ENCODE measurements at regions not wholly inside any gene's neighbourhood (a gene's known extent, or its start where the extent isn't known, plus 50 kb on each side); places are given as distances from the start of the nearest gene placed in this dataset.
"Not testable (repeated sequence)": the region's sequence is repeated elsewhere in the genome, so short reads cannot be mapped to it uniquely, and the experiment has no call there.

DNA sequence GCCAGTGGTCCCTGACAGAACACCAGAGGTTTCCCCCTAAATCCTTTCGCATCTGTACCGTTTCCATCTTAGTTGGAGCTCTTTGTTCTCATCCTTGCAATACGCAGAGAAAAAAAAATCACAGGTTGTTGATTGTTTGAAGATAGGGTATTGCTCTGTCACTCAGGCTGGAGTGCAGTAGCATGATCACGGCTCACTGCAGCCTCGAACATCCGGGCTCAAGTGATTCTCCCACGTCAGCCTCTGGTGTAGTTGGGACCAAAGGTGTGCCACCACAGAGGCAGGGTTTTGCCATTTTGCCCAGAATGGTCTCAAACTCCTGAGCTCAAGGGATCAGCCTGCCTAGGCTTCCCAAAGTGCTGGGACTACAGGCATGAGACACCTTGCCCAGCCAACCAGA lies 185.9 kb downstream of the FAM72C start:
- not testable (repeated sequence) for H3K4me2 ChIP-seq; H3K36me3 ChIP-seq; H3K4me3 ChIP-seq; H3K9me3 ChIP-seq (replicated peaks in 1 of 11); H3K4me1 ChIP-seq; H3K27ac ChIP-seq; H3K27me3 ChIP-seq; H4K20me1 ChIP-seq; H3K9ac ChIP-seq

DNA sequence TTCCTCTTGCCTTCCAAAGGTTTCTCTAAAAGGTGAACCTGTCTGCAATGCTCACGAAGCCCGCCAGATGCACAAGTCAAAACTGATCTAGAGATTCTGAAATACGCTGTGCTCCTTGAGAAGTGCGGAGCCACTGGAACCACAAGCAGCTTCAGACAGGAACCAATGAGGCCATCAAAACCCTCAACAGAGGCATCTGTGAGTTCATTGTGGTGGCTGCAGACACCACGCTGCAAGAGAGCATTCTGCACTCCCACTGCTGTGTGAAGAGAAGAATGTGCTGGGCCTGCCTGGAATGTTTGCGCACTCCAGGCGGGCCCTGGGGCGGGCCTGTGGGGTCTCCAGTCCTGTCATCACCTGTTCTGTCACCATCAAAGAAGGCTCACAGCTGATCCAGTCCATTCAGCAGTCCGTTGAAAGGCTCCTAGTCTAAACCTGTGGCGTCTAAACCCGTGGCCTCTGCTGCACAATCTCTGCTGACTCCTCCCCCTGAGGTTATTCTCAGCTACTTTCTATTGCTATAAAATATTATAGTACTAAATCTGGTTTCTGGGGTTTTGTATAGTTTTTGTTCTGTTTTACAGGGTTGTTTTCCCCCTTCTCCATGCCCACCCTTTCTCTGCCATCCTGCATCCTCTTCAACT lies 187.4 kb downstream of the FAM72C start:
- not testable (repeated sequence) for H3K4me2 ChIP-seq; H3K4me1 ChIP-seq; H4K20me1 ChIP-seq; H3K9ac ChIP-seq; H3K27ac ChIP-seq; H3K27me3 ChIP-seq; H3K4me3 ChIP-seq; H3K36me3 ChIP-seq; H3K9me3 ChIP-seq (replicated peaks in 1 of 11)

DNA sequence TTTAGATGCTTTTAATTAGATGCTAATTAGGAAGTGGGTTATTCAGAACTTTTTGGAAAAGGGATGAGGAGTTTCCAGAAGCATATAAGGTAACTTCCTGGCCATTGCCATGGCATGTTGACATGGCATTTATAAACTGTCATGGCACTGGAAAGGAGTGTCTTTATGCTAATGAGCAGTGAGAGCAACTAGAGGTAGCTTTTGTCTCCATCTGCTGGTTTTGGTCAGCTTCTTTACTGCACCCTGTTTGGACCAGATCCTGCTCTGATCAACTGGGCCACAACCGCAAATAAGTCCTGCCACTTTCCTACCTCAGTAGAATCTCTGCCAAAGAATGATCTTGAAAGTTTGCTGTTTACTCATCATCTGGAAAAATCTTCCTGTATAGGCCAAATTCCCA lies 193.6 kb downstream of the FAM72C start:
- H3K4me3 ChIP-seq; H3K9me3 ChIP-seq (replicated peaks in 1 of 11); H3K9ac ChIP-seq; H3K27ac ChIP-seq; H3K4me1 ChIP-seq; H4K20me1 ChIP-seq; H3K36me3 ChIP-seq; H3K4me2 ChIP-seq; H3K27me3 ChIP-seq: not testable (repeated sequence)

DNA sequence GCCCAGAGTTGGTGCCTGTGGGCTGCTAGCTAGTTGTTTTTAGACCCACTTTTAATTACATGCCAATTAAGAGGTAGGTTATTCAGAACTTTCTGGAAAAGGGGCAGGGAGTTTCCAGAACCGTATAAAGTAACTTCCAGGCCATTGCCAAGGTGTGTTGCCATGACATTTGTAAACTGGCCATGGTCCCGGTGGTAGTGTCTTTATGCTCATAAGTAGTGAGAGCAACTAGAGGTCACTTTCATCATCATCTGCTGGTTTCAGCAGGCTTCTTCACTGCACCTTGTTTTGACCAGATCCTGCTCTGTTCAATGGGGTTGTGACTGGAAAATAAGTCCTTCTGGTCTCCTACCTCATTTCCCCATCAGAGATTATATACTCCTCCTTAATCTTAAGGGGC lies 207.0 kb downstream of the FAM72C start:
- H3K27ac ChIP-seq; H3K9me3 ChIP-seq (replicated peaks in 1 of 11); H3K27me3 ChIP-seq; H4K20me1 ChIP-seq; H3K4me2 ChIP-seq; H3K9ac ChIP-seq; H3K4me3 ChIP-seq; H3K36me3 ChIP-seq; H3K4me1 ChIP-seq: not testable (repeated sequence)

DNA sequence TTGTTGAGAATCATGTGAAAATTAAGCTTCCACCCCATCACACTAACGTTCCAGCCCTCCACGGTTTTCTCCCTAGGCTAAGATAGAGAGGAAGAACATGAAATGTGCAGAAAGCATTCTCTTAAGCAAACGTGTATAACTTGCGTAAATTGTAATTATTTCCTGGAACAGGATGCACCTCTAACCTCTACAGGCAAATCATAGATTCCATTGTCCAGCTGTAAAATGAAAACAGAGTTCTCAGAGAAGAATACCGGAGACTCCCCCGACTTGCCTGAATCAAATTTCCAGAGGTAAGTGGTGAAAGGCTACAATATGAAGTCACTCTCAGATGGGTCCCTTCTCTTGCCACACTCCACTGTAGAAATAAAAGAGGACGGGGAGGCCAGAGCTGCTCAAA lies 211.4 kb downstream of the FAM72C start:
- not testable (repeated sequence) for H4K20me1 ChIP-seq; H3K9me3 ChIP-seq (replicated peaks in 1 of 11)

DNA sequence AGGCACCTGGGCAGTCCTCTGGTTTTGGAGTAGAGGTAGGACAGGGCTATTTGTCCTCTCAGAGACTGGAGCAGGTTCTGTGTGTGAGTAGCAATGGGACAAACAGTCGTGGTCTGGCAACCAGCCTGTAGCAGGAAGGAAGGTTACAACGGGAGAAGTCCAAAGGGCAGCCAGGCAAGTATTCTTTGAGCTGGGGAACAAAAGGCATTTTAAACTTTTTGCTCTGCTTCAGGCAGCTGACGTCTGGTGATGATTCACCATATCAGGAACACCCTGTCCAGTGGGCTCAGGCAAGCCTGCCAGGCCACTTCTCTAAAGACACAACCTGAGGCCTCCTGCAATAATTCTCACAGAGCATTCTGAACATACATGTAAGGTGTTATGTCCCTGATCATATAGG lies 215.8 kb downstream of the FAM72C start:
- H3K9ac ChIP-seq; H3K36me3 ChIP-seq; H3K4me3 ChIP-seq; H3K27me3 ChIP-seq; H3K9me3 ChIP-seq (replicated peaks in 1 of 11); H4K20me1 ChIP-seq; H3K27ac ChIP-seq: not testable (repeated sequence)
- Histone ChIP-seq H3K4me2 (peak overlapping the region in 2 of 11 experiments; percentile 31 to 49; a peak in 2 of 22 replicates), H3K4me1 (peaks cover 0 to 13% (median 0%) of the 10 kb centered on the region in 10 experiments; a peak in 2 of 20 replicates)

More for the DNA sequence above, 211.4 kb downstream of the FAM72C start:
- H3K4me3 ChIP-seq, H3K27ac ChIP-seq, H3K9ac ChIP-seq, H3K27me3 ChIP-seq, H3K36me3 ChIP-seq, H3K4me2 ChIP-seq, H3K4me1 ChIP-seq: not testable (repeated sequence)

DNA sequence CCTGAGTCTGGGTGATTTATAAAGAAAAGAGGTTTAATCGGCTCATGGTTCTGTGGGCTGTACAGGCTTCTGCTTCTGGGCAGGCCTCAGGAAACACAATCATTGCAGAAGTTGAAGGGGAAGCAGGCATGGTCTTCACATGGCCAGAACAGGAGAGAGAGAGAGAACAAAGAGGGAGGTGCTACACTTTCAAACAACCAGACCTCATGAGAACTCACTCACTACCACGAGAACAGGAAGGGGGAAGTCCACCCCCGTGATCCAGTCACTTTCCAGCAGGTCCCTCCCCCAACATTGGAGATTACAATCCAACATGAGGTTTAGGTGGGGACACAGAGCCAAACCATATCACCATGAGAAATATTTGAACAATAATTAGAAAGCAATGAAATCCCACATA lies 222.9 kb downstream of the FAM72C start:
- Histone ChIP-seq H4K20me1 (no peaks in the 10 kb centered on the region), H3K27me3 (no peaks in the 10 kb centered on the region), H3K4me3 (no peak overlapping the region), H3K4me2 (peak overlapping the region in 3 of 11 experiments; percentile 26 to 49 (median 44); a peak in 5 of 22 replicates), H3K36me3 (no peaks in the 10 kb centered on the region), H3K4me1 (peaks cover 0 to 13% (median 0%) of the 10 kb centered on the region in 10 experiments; a peak in 6 of 20 replicates), H3K9me3 (replicated peaks in 1 of 11) (peaks cover 0 to 7% (median 0%) of the 10 kb centered on the region in 11 experiments; a peak in 3 of 22 replicates), H3K9ac (no peak overlapping the region), H3K27ac (peak overlapping the region in 1 of 11 experiments; percentile 1; a peak in 1 of 22 replicates)
- no peak for TF ChIP-seq Cebpa-rat (IDR thresholded peaks at IDR 0.05)

DNA sequence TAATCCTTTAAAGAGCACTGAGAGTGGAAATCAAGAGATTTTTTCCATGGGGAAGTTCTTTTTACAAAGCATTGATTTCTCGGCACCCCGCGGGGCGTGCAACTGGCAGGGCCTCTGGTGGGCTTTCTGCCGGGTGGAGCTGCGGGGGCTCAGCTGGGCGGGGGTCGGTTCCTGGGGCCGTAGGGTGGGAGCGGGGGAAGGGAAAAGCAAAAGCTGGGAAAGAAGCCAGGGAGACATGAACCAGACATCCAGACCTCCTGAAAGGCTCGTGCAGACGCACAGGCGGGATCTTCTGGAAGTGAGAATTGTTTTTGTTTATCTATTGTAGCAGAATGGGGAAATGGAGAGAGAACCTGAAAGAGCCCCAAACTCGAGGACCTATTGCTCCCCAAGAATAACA lies 235.2 kb downstream of the FAM72C start:
- no peaks in the 10 kb centered on the region for H3K4me1 ChIP-seq
- TF ChIP-seq Cebpa-rat (IDR thresholded peaks at IDR 0.05): no peak
- no peaks in the 10 kb centered on the region for H3K36me3 ChIP-seq
- H3K27ac ChIP-seq: no peak overlapping the region
- no peak overlapping the region for H3K9ac ChIP-seq
- no peak overlapping the region for H3K4me2 ChIP-seq
- H4K20me1 ChIP-seq: no peaks in the 10 kb centered on the region
- H3K9me3 ChIP-seq (replicated peaks in 1 of 11): peaks cover 0 to 9% (median 0%) of the 10 kb centered on the region in 11 experiments; a peak in 5 of 22 replicates
- no peak overlapping the region for H3K4me3 ChIP-seq
- H3K27me3 ChIP-seq: no peaks in the 10 kb centered on the region

DNA sequence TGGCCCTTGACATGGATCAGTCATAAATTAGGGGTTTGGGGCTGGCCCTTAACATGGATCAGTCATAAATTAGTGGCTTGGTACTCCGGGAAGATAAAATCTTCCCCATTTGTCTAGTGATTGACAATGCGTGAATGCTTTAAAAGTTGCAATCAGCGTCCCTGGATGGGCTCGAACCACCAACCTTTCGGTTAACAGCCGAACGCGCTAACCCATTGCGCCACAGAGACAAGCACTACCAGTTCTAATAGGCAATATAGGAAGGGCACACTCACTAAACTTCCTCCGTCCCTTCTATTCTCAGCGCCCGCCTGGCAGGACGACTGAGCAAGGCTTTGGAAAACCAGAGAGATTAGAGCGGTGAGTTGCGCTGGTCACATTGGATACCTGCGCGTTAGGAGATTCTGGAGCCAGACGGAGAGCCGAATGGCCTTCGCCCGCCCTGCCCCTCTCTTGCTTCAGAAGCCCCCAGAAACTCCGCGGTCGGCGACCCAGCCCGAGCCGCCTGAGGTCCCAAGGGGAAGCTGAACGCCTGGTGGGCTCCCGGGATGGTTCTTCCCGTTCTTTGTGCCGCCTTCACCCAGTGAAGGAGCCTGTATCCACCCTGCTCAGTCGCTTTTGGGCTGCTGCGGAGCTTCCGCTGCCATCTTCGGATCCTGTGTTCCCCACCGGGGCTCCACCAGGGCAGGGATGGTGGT lies 235.9 kb downstream of the FAM72C start:
- no peaks in the 10 kb centered on the region for H3K4me1 ChIP-seq
- H3K9ac ChIP-seq: no peak overlapping the region
- no peak for TF ChIP-seq Cebpa-rat (IDR thresholded peaks at IDR 0.05)
- H3K27me3 ChIP-seq: no peaks in the 10 kb centered on the region
- H4K20me1 ChIP-seq: no peaks in the 10 kb centered on the region
- no peaks in the 10 kb centered on the region for H3K36me3 ChIP-seq
- H3K4me3 ChIP-seq: no peak overlapping the region
- H3K4me2 ChIP-seq: no peak overlapping the region
- H3K9me3 ChIP-seq (replicated peaks in 1 of 11): peaks cover 0 to 9% (median 0%) of the 10 kb centered on the region in 11 experiments; a peak in 5 of 22 replicates
- no peak overlapping the region for H3K27ac ChIP-seq

DNA sequence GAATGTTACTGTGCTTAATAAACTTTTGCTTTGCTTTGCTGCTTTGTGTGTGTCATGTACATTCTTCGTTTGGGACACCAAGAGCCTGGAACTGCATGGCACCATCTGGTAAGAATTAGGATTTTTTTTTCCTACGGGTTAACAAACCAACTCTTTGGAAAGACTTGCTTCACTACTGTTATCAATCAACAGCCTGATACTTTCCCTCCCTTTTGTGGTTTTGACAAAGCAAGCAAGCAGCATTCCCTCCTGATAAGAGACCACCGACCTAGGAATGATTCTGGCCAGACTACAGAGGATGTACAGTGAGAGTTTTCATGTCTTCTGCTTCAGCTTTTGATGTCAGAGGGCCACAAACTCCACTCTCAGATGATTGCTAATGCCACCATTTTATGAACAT lies 237.5 kb downstream of the FAM72C start:
- not testable (repeated sequence) for H3K27ac ChIP-seq; H3K36me3 ChIP-seq; H3K9me3 ChIP-seq (replicated peaks in 1 of 11); H3K9ac ChIP-seq; H3K4me1 ChIP-seq; H3K4me2 ChIP-seq; H3K27me3 ChIP-seq; H3K4me3 ChIP-seq; H4K20me1 ChIP-seq

DNA sequence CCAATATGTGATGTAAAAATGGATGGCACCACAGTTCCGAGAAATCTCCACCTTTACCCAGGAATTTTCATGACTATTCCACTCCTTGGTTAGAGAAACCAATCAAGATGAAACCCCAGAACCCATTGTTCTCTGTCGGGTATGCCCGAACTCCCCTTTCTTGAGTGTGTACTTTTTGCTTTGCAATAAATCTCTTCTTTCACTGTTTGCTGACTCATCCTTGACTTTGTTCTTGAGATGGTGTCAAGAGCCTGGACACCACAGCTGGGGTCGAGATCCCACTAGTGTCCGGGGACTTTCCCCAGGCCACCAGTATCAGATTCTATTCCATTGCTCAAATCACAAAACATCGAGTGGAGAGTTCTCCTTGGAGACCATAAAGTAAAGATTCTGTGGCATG lies 240.9 kb downstream of the FAM72C start:
- H3K9ac ChIP-seq; H3K36me3 ChIP-seq; H3K27ac ChIP-seq; H3K4me3 ChIP-seq; H3K9me3 ChIP-seq (replicated peaks in 1 of 11); H3K4me2 ChIP-seq; H3K27me3 ChIP-seq; H4K20me1 ChIP-seq; H3K4me1 ChIP-seq: not testable (repeated sequence)

DNA sequence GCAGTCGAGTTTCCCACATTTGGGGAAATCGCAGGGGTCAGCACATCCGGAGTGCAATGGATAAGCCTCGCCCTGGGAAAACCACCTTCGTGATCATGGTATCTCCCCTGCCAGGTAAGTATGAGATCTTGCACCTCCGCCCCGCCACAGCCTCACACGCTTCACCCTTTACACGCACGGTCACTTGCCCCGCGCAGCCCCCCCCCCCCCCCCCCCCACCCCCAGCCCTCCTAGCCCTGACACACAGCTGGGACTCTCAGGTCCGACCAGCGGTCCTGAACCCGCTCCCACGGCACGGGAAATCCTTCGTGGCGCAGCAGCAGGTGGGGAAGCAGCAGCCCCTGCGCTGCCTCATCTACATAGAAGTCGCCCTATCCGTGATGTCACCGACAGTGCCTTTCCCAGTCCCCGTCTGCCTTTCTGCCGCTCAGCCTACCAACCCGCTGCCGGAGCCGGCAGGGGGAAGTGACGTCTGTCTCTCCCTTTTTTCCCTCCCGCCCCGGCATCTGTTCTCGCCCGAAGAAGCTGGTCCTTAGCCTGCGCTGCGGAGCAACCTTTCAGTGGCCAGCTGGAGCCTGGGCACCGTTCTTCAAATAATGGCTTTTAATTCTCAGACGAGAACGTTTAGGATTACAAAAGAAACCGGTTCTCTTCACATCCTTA lies 242.2 kb downstream of the FAM72C start:
- not testable (repeated sequence) for H3K27me3 ChIP-seq; H3K4me1 ChIP-seq; H3K4me2 ChIP-seq; H3K4me3 ChIP-seq; H4K20me1 ChIP-seq; H3K27ac ChIP-seq; H3K9me3 ChIP-seq (replicated peaks in 1 of 11); H3K36me3 ChIP-seq; H3K9ac ChIP-seq

DNA sequence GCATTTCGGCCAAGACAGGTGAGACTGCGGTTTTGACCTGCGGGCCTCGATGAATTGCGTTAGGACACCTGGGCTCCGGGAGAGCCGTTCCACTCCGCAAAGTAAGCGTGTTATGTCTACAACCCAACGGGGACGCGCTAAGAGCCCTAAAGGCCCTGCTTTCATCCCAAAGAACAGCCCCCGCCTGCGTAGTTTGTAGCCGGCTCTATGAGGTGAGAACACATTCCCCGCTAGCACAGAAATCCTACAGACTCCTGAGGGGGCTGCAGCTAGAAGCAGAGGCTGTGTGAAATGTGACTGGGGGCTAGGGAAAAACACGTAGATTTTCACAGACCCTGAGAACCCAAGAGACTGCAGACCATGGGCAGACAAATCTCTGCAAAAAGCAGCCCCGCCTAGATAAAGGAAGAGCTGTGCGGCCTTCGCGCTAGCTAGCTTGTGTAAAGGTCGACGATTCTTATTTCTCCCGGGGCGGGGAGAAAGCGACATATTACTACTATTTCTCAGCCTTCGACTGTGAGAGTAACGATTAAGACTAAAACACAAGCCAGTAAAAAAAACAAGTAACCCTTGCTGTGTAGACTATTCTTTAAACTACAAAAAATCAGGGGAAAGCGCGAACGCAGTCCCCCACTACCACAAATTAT lies 242.9 kb downstream of the FAM72C start:
- not testable (repeated sequence) for H3K36me3 ChIP-seq; H3K9me3 ChIP-seq (replicated peaks in 1 of 11); H3K4me1 ChIP-seq; H4K20me1 ChIP-seq; H3K4me3 ChIP-seq; H3K9ac ChIP-seq; H3K27me3 ChIP-seq; H3K27ac ChIP-seq; H3K4me2 ChIP-seq
